Effector CD4-positive, alpha-beta T cell (primary cell): ENCODE measurements at regions not wholly inside any gene's neighbourhood (a gene's known extent, or its start where the extent isn't known, plus 50 kb on each side); places are given as distances from the start of the nearest gene placed in this dataset.

Experiments used
- DNase-seq: peaks from one replicate; pipeline ENCODE4 v3.0.0-alpha.2; 2020

DNA sequence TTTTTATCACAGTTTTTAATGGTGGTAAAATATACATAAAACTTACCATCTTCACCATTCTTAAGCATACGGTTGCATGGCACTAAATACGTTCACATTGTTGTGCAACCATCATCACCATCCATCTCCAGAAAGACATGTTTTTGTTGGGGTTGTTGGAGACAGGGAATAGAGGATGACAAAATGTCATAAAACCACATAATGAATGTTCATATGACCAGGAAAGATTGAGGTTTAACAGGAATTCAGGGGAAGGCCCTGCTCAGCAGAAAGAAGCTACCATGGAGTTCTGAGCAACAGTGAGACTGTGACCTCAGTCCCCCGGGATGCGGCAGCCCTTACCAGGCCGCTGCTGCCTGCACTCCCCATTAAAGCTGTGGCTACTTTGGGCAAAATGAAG, 63.9 kb upstream of the TRIM2 start:
- DNase-seq, result no peak

DNA sequence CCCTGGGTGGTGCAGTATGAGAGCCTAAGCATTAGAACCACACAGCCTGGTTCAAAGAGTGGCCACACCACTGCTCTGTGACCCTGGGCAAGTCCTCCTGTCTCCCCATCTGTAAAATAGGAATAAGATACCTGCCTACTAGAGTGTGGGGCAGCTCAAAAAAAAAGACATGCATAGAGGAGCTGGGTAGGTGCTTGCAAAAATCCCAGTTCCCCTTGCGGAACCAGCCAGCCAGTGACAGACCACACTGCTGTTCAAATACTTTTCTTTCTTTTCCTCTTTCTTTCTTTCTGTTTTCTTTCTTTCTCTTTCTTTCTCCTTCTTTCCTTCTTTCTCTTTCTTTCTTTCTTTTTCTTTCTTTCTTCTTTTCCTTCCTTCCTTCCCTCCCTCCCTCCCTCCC, 63.0 kb upstream of the TRIM2 start:
- no peak for DNase-seq

DNA sequence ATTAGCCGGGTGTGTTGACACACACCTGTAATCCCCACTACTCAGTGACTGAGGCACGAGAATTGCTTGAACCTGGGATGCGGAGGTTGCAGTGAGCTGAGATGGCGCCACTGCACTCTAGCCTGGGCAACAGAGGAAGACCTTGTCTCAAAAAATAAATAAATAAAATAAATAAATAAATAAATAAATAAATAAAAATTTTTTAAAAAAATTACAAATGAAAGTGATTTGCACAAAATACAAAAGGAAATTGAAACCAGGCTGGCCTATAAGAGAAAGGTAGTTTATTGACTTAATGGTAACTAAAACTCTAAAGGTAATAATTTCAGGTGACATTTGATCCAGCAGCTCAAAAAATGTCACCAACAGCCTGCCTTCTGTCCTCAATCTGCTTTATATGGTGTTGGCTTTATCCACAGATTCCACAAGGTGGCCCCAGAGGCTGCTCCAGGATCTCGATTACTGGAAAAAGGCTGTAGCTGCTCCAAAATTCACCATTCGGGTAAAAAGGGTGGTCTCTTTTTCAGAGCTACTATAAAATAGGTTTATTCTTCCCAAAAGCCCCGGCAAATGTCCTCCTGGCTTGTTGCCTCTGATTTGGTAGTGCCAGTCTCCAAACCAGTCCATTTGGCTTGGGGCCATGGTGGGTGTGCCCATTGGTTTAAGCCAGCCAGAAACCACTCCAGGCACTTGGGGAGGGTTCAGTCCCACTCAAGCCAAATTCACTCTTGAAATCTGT, 61.4 kb upstream of the TRIM2 start:
- DNase-seq, result peak; percentile 45

DNA sequence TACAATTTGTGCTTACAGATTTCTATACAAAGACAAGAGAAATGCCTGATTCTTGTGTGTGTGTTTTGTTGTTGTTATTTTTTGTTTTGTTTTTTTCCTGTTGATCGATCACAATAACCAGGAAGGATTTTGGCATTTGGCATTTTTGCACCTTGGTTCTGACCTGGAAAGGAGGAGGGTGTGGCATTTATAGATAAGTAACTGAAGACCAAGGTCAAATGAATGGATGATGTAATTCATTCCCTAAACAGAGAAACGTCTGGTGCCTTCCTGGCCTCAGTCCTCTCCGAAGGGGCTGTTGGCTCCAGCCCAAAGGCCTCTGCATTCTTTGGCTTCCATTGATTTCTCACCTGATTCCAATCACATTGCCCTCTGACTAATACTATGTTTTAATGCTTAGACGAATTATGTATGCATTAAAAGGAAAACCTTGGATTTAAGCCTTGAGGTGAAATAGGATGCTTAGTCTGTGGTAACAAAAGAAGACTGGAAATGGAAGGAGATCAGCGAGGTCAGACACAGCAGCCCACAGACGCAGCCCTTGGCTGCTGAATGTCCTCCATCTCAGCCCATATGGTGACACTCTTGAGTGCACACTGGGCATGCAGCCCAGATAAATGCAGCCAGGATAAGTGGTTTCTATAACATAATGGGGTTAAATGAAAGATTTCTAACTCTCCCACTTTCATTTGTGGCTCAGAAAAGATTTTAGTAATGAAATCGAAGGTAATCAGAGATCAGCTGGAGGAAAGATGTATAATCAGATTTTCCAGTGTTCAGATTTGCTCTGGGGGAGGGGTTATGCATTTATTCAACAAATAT, 60.5 kb upstream of the TRIM2 start:
- no peak for DNase-seq

DNA sequence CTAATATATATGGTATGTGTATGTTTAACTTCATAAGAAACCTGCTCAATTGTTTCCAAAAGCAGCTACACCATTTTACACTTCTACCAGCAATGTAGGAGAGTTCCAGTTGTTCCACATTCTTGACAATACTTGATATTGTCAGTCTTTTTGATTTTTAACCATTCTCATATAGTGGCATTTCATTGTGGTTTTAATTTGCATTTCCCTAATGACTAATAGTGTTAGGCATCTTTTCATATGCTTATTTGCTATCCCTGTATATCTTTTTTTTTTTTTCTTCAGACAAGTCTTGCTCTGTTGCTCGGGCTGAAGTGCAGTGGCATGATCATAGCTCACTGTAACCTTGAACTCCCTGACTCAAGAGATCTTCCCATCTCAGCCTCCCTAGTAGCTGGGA, 58.2 kb upstream of the TRIM2 start:
- DNase-seq, result no peak

DNA sequence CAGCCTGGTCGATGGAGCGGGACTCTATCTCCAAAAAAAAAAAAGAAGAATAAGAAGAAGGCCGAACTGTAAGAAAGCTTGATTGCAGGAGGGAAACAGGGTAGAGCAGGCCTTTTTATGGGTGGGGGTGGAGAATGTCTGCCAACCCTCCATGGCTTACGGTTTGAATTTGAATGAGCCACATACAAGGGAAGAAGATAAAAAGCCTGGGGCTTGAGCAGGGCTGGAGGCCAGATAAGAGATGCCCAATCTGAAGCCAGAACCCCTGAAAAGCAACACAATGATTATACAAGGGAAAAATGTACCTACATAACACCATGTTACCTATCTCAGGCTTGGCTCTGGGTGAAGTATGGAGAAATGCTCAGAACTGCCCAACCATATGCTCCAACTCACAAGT, 57.3 kb upstream of the TRIM2 start:
- no peak for DNase-seq

DNA sequence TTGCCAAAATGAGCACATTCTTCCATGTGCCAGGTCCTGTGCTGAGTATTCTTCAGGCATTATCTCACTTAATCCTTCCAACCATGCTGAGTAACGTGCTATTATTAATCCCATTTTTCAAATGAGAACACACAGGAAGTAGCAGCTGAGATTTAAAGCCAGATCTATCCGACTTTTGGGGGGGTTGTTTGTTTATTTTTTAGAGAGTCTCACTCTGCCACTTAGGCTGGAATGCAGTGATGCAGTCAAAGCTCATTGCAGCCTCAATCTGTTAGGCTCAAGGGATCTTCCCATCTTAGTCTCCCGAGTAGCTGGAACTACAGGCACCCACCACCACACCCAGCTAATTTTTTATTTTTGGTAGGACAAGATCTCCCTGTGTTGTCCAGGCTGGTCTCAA, 55.5 kb upstream of the TRIM2 start:
- DNase-seq, result no peak

DNA sequence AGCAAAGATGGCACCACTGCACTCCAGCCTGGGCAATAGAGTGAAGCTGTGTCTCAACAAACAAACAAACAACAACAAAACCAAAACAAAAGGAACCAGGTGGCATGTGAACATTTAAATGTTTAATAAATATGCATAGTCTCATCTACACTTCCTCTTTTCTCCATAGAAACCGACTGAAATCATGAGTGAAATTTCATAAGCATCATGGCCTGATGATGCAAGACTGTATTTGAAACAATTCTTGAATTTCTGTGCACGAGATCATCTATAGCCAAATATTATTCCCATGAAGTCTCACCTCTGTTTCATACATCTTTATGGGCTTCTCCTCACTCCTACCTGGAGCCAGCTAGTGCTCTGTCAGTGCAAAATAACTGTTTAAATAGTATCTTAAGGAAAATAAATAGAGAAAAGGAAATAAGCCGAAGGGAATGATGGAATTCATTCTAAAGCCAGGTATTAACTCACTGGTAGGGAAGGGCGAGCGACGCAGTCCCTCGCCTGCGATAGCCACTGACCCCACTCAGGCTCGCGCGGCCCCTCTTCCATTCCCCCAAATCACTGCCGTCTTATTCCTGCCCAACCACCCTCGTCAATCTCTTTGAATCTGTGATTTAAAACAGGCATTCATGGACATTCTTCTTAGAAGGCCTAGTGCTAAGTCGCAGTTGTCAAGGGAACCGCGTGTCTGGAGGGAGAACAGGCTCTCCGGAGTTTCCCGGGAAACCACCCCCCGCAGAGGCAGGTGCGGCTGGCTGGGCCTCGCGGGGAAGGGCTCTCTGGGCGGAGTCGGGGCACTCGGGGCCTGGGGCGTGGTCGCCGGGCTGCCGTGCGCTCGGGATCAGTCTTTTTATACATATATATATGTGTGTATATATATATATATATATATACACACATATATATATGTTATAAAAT, 52.4 kb upstream of the TRIM2 start:
- DNase-seq, result peak; percentile 22

DNA sequence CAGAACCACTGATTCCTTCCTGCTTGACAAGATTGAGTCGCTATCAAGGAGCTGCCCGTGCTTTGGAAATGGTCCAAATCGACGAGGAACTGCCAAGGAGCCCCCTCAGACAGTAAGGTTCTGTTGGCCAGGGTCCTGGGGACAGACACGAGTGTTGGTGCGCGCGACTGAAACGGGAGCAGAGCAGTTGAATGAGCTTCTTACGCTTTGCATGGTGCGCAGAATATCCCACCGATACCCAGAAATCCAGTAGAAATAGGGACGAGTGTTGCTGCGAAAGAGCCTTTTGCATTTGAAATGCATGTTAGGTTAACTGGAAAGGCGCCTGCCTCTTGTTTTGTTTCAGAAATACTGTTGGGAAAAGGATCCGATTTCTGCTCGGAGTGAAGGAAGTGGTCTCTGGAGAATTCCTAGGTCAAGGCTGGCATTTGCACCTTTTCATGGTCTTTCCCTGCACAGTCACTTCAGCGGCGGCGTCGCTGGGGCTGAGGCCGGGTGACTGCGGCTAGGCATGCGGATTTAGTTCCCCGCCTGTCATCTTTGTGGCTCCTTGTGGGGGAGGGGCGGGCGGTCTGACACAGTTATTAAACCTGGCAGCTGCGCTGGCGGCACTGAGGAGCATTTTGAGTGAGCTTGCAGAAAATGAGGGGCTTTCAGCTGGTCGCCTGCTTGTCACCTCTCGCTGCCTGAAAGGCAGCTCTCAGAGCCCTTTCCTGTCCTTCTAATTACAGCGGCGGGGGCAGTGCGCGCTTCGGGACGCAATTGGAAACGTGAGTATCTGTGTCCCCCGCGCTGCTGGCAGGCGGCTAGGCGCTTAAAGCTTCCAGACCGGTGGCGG, 51.5 kb upstream of the TRIM2 start:
- peak; percentile 54 for DNase-seq

DNA sequence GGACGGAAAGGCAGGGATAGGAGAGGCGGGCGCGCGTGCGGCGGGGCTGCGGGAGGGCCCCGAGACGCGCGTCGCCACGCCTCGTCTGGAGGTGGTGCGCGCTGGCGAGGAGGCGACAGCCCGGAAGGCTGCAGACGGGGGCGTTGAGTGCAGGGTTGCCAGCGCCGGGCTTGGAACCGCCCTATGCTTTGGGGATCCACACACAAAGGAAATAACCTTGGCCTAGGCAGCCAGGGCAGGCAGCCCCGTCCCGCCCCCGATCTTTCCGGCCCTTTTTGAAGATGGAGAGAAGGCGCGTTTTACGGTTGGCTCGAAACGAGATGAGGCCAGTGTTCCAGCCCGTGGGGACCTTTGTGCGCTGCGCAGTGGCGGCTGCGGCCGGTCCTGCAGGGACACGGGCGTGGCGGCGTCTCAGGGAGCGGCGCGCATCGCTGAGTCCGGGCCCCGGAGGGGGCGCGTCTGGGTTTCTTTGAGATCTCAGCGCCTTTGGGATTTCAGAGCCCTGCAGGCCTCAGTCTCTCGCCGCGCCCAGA, 50.8 kb upstream of the TRIM2 start:
- peak; percentile 68 for DNase-seq

DNA sequence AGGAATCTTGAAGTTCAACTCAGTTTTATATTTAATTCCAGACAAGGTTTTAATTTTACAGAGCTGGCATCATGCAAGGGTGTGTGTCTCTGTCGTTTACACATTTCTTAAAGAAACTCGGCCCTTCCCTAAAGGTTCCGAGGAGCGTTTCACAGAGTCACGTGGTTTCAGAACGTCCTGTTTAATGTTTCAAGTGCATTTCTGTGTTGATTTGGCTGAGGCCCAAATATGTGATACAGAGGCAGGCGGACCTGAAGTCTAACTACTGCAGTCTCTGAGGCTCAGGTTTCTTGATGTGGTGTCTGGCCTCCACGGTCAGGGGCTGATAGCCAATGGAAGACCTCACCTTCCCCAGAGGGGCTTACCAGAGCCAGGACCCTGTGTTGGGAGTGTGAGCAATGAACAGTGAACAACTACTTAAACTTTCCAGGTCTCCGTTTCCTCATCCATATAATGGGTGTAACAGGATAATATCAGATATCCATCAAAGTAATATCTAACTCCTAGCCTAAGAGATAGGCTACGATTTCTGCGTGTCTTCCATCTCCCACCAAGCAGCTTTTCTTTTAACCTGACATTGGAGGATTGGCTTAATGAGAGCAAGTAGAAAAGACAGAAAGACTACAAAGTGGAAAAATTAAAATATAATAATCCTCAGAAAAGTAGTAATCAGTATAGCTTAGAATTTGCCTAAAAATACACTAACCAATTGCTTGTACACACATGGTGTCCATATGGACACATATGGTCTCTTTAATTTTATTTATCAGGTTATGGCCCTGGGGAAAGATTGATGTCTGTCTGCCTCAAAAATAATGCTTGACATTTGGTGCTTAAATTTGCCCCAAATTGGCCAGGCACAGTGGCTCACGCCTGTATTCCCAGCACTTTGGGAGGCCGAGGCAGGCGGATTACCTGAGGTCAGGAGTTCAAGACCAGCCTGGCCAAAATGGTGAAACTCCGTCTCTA, 50.0 kb upstream of the TRIM2 start:
- no peak for DNase-seq
